Occipital lobe (tissue), 1 donor: ENCODE measurements at regions not wholly inside any gene's neighbourhood (a gene's known extent, or its start where the extent isn't known, plus 50 kb on each side); places are given as distances from the start of the nearest gene placed in this dataset.
"Not testable (repeated sequence)": the region's sequence is repeated elsewhere in the genome, so short reads cannot be mapped to it uniquely, and the experiment has no call there.

Experiments used
- DNase-seq: peaks from one replicate; lab custom pipeline; 2025; lab: John Stamatoyannopoulos, UW

- no peak for DNase-seq
Observed at GRCh38 chr2:33723329-33723728, 124.2 kb upstream of the FAM98A start.

- no peak for DNase-seq
Observed at GRCh38 chr2:33719067-33719466, 120.0 kb upstream of the FAM98A start.

- DNase-seq, result no peak
Observed at GRCh38 chr2:33712674-33713073, 113.6 kb upstream of the FAM98A start.

GRCh38 chr2:33709951-33710350, 110.9 kb upstream of the FAM98A start:
- no peak for DNase-seq

GRCh38 chr2:33707312-33707711, 108.2 kb upstream of the FAM98A start:
- no peak for DNase-seq

- DNase-seq, result no peak
Observed at GRCh38 chr2:33706410-33706809, 107.3 kb upstream of the FAM98A start.

GRCh38 chr2:33704406-33704855, 105.3 kb upstream of the FAM98A start:
- no peak for DNase-seq

GRCh38 chr2:33696234-33696633, 97.1 kb upstream of the FAM98A start:
- no peak for DNase-seq

- no peak for DNase-seq
Observed at GRCh38 chr2:33694904-33695303, 95.8 kb upstream of the FAM98A start.

GRCh38 chr2:33690686-33691085, 91.6 kb upstream of the FAM98A start:
- DNase-seq, result not testable (repeated sequence)

GRCh38 chr2:33681364-33681757, 82.3 kb upstream of the FAM98A start:
- DNase-seq, result no peak

GRCh38 chr2:33680644-33681363, 81.7 kb upstream of the FAM98A start:
- DNase-seq, result no peak

- DNase-seq, result no peak
Observed at GRCh38 chr2:33678436-33678835, 79.3 kb upstream of the FAM98A start.

- DNase-seq, result no peak
Observed at GRCh38 chr2:33673937-33674336, 74.8 kb upstream of the FAM98A start.

GRCh38 chr2:33672896-33673295, 73.8 kb upstream of the FAM98A start:
- DNase-seq, result no peak

- no peak for DNase-seq
Observed at GRCh38 chr2:33672389-33672788, 73.3 kb upstream of the FAM98A start.

GRCh38 chr2:33671198-33671597, 72.1 kb upstream of the FAM98A start:
- DNase-seq, result no peak

GRCh38 chr2:33670392-33670937, 71.4 kb upstream of the FAM98A start:
- DNase-seq, result no peak

- DNase-seq, result no peak
Observed at GRCh38 chr2:33666879-33667278, 67.8 kb upstream of the FAM98A start.

- DNase-seq, result no peak
Observed at GRCh38 chr2:33665039-33665438, 65.9 kb upstream of the FAM98A start.

GRCh38 chr2:33660416-33661123, 61.5 kb upstream of the FAM98A start:
- no peak for DNase-seq

GRCh38 chr2:33655626-33656320, 56.7 kb upstream of the FAM98A start:
- DNase-seq, result no peak
